ENCODE measurements at regions not wholly inside any gene's neighbourhood (a gene's known extent, or its start where the extent isn't known, plus 50 kb on each side); places are given as distances from the start of the nearest gene placed in this dataset.

GRCh38 chr6:4587171-4587570, 189.0 kb upstream of the CDYL start:
- no peak for DNase-seq (ENCODE audit: low read depth in 2 of 2)

- DNase-seq (ENCODE audit: low read depth in 2 of 2) = no peak
Measured at GRCh38 chr6:4586469-4586859, 189.7 kb upstream of the CDYL start.

- DNase-seq (ENCODE audit: low read depth in 2 of 2) = no peak
Measured at GRCh38 chr6:4585682-4586468, 190.3 kb upstream of the CDYL start.

GRCh38 chr6:4584801-4585200, 191.4 kb upstream of the CDYL start:
- no peak for DNase-seq (ENCODE audit: low read depth in 2 of 2)

GRCh38 chr6:4582506-4583417, 193.4 kb upstream of the CDYL start:
- DNase-seq (ENCODE audit: low read depth in 2 of 2) = no peak

GRCh38 chr6:4581468-4582385, 194.5 kb upstream of the CDYL start:
- DNase-seq (ENCODE audit: low read depth in 2 of 2) = no peak

GRCh38 chr6:4580361-4580760, 195.8 kb upstream of the CDYL start:
- no peak for DNase-seq (ENCODE audit: low read depth in 2 of 2)

GRCh38 chr6:4577406-4577805, 198.8 kb upstream of the CDYL start:
- DNase-seq (ENCODE audit: low read depth in 2 of 2) = no peak

- DNase-seq (ENCODE audit: low read depth in 2 of 2) = no peak
Measured at GRCh38 chr6:4575714-4576113, 200.5 kb upstream of the CDYL start.

GRCh38 chr6:4574007-4574406, 202.2 kb upstream of the CDYL start:
- DNase-seq (ENCODE audit: low read depth in 2 of 2) = no peak

- no peak for DNase-seq (ENCODE audit: low read depth in 2 of 2)
Measured at GRCh38 chr6:4571011-4571410, 205.2 kb upstream of the CDYL start.

- no peak for DNase-seq (ENCODE audit: low read depth in 2 of 2)
Measured at GRCh38 chr6:4568138-4568537, 208.1 kb upstream of the CDYL start.

- no peak for DNase-seq (ENCODE audit: low read depth in 2 of 2)
Measured at GRCh38 chr6:4567141-4567540, 209.1 kb upstream of the CDYL start.

GRCh38 chr6:4565301-4566250, 210.6 kb upstream of the CDYL start:
- no peak for DNase-seq (ENCODE audit: low read depth in 2 of 2)

GRCh38 chr6:4564801-4565271, 211.4 kb upstream of the CDYL start:
- DNase-seq (ENCODE audit: low read depth in 2 of 2) = no peak

GRCh38 chr6:4563877-4564276, 212.3 kb upstream of the CDYL start:
- no peak for DNase-seq (ENCODE audit: low read depth in 2 of 2)

- no peak for DNase-seq (ENCODE audit: low read depth in 2 of 2)
Measured at GRCh38 chr6:4563156-4563555, 213.0 kb upstream of the CDYL start.

- DNase-seq (ENCODE audit: low read depth in 2 of 2) = no peak
Measured at GRCh38 chr6:4561773-4562400, 214.3 kb upstream of the CDYL start.

GRCh38 chr6:4561078-4561435, 215.1 kb upstream of the CDYL start:
- no peak for DNase-seq (ENCODE audit: low read depth in 2 of 2)
